Endothelial cell of umbilical vein (primary cell): ENCODE measurements at regions not wholly inside any gene's neighbourhood (a gene's known extent, or its start where the extent isn't known, plus 50 kb on each side); places are given as distances from the start of the nearest gene placed in this dataset.

Experiments
- BruUV-seq: library from RNA; stranded (reverse); fragments of 400-500 nt; replicated peaks from 2 replicates; lab custom pipeline; 2021; lab: Mats Ljungman, UMichigan
- CTCF ChIA-PET: fragments of 300-600, 350-600 bp; sonication (Branson Sonifier 250); formaldehyde crosslinking; loops from one replicate; lab custom pipeline; 2021; ENCODE audit warnings: antibody characterized with exemption, inconsistent platforms; lab: Charles Lee
- POLR2A ChIA-PET: fragments of 300-600, 350-600 bp; sonication (Branson Sonifier 250); formaldehyde crosslinking; loops from one replicate; lab custom pipeline; 2021; ENCODE audit warnings: antibody characterized with exemption, inconsistent platforms; lab: Charles Lee
- DNase-seq: peaks from one replicate; pipeline ENCODE4 v3.0.0-alpha.2; 2011; ENCODE audit warnings: low read depth, low spot score
- FAIRE-seq: peaks from 2 replicates; lab custom pipeline; 2011; peaks lifted over from hg19 to GRCh38; lab: Jason Lieb, UNC
- H2AFZ ChIP-seq: 2 replicates; pipeline ENCODE4 v1.6.0; 2012; ENCODE audit warnings: low read depth, low read length, control low read depth, inconsistent platforms
- H3K27ac ChIP-seq: 2 replicates; pipeline ENCODE4 v1.5.1; 2011; ENCODE audit warnings: low read depth, mild to moderate bottlenecking, control low read depth, low read length, moderate library complexity; ENCODE audit not compliant: insufficient read depth
- H3K27me3 ChIP-seq, 2 experiments: 2 replicates each; pipeline versions ENCODE4 v1.6.0 to v1.6.1; 2011; ENCODE audit warnings: low read length in 2 of 2, mixed read lengths in 1 of 2; ENCODE audit not compliant: control insufficient read depth in 2 of 2, insufficient read depth in 2 of 2
- H3K36me3 ChIP-seq, 2 experiments: 2 replicates in 1 of 2; 3 replicates in 1 of 2; pipeline ENCODE4 v1.5.1; 2011; ENCODE audit warnings: low read length in 2 of 2, mild to moderate bottlenecking in 1 of 2, moderate library complexity in 1 of 2; ENCODE audit not compliant: control insufficient read depth in 2 of 2, insufficient read depth in 2 of 2; ENCODE audit errors: extremely low read depth in 1 of 2
- H3K4me1 ChIP-seq: 3 replicates; pipeline ENCODE4 v1.5.1; 2011; ENCODE audit warnings: mild to moderate bottlenecking, low read length; ENCODE audit not compliant: control insufficient read depth, insufficient read depth; ENCODE audit errors: extremely low read depth
- H3K4me2 ChIP-seq: 2 replicates; pipeline ENCODE4 v1.6.1; 2011; ENCODE audit warnings: low read length, control low read depth, mixed read lengths; ENCODE audit not compliant: insufficient read depth
- H3K4me3 ChIP-seq, 3 experiments: fragments of 200-600 bp in 1 of 3; sonication (generic), shearing (Covaris generic) in 1 of 3; replicated peaks in 1 of 3; 2 replicates each; pipeline ENCODE4 v1.5.1; 2011 to 2016; ENCODE audit warnings: control low read depth in 3 of 3, low read length in 3 of 3, mild to moderate bottlenecking in 2 of 3, inconsistent platforms in 1 of 3, low read depth in 1 of 3, moderate library complexity in 1 of 3; ENCODE audit not compliant: insufficient read depth in 1 of 3
- H3K79me2 ChIP-seq: 2 replicates; pipeline ENCODE4 v1.6.0; 2012; ENCODE audit warnings: low read length, inconsistent platforms; ENCODE audit not compliant: control insufficient read depth, insufficient read depth
- H3K9ac ChIP-seq: replicated peaks from 2 replicates; pipeline ENCODE3; 2011; ENCODE audit warnings: low read length, control low read depth; ENCODE audit not compliant: insufficient read depth; ENCODE audit errors: extremely low read depth
- H3K9me1 ChIP-seq: replicated peaks from 3 replicates; pipeline ENCODE4 v1.6.0; 2011; ENCODE audit warnings: mild to moderate bottlenecking, low read length; ENCODE audit not compliant: control insufficient read depth, insufficient read depth; ENCODE audit errors: extremely low read depth
- H3K9me3 ChIP-seq: replicated peaks from 2 replicates; pipeline ENCODE4 v1.5.1; 2012; ENCODE audit warnings: low read length, inconsistent platforms; ENCODE audit not compliant: control insufficient read depth, insufficient read depth
- H4K20me1 ChIP-seq: replicated peaks from 2 replicates; pipeline ENCODE3; 2011; ENCODE audit warnings: mild to moderate bottlenecking, low read length; ENCODE audit not compliant: control insufficient read depth, insufficient read depth; ENCODE audit errors: extremely low read depth
- EZH2 ChIP-seq: IDR thresholded peaks from 2 replicates; pipeline ENCODE4 v1.6.1; 2012; ENCODE audit warnings: borderline replicate concordance, low read depth, mild to moderate bottlenecking, moderate library complexity, low read length, inconsistent platforms; ENCODE audit not compliant: severe bottlenecking
- FOS ChIP-seq: IDR thresholded peaks from 2 replicates; pipeline ENCODE4 v1.6.1; 2011; ENCODE audit warnings: mild to moderate bottlenecking, low read length, moderate library complexity, borderline replicate concordance; ENCODE audit not compliant: insufficient read depth
- GATA2 ChIP-seq: IDR thresholded peaks from 2 replicates; pipeline ENCODE4 v1.7.0; 2011; ENCODE audit warnings: low read depth, mild to moderate bottlenecking, moderate library complexity, mixed read lengths, low read length; ENCODE audit not compliant: insufficient read length, insufficient read depth
- JUN ChIP-seq: IDR thresholded peaks from 2 replicates; pipeline ENCODE4 v1.6.1; 2011; ENCODE audit warnings: borderline replicate concordance, low read depth; ENCODE audit not compliant: insufficient read length, insufficient read depth
- MAX ChIP-seq: IDR thresholded peaks from 2 replicates; pipeline ENCODE4 v1.6.1; 2011; ENCODE audit not compliant: insufficient read depth, insufficient read length
- MYC ChIP-seq: IDR thresholded peaks from one replicate; pipeline ENCODE4 v1.6.1; 2011; ENCODE audit warnings: mild to moderate bottlenecking, low read depth, low read length
- POLR2A ChIP-seq: IDR thresholded peaks from 2 replicates; pipeline ENCODE4 v1.6.1; 2012; ENCODE audit warnings: low read depth, mild to moderate bottlenecking, control low read depth, low read length
- POLR2AphosphoS5 ChIP-seq: IDR thresholded peaks from 2 replicates; pipeline ENCODE4 v1.6.1; 2012; ENCODE audit warnings: low read depth, mild to moderate bottlenecking, control low read depth, low read length, moderate library complexity; ENCODE audit not compliant: insufficient read depth
- dilution Hi-C: fragments of 300-500 bp; cut with MboI; formaldehyde crosslinking; loops from one replicate; pipeline ENCODE4 v1.15.0; 2019; ENCODE audit warnings: low sequenced_read_pairs; ENCODE audit not compliant: extremely low pct_ligation_motif_present
- intact Hi-C: fragments of 100-400 bp; cut with micrococcal nuclease; formaldehyde crosslinking; loops from one replicate; pipeline ENCODE4 v1.10.0; 2022
- TF ChIP-seq, protein P1 (sequence below), 2 donors: IDR thresholded peaks; 1 replicate in 1 of 2; 2 replicates in 1 of 2; pipeline ENCODE4 v1.5.1; 2011; ENCODE audit warnings: low read length in 2 of 2, mild to moderate bottlenecking in 2 of 2, moderate library complexity in 2 of 2, control low read depth in 1 of 2, inconsistent platforms in 1 of 2, low read depth in 1 of 2; ENCODE audit not compliant: insufficient read depth in 1 of 2; ENCODE audit errors: extremely low read depth in 1 of 2

DNA sequence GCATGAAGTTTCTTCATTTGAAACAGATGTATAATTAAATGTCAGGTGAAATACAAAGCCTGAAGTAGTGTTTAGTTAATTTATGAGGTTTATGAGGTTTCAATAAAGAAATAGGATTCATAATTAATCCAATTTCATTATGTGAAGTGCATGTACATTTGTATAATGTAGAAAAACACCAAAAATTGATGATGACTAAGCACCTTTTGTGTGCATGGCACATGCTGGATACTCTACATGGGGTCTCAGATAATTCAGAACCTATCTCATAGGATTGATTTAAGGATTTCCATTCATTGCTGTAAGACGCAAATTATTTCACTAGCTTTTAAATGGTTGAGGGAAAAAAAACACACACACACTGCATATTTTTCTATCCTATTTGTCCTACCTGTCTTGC lies 143.9 kb downstream of the ESM1 start:
- dilution Hi-C loops (no loop called here), intact Hi-C loops (loop anchor here (5.0 to 10.0 kb wide), 2 partner anchors 139 to 597 kb away; no protein-coding TSS in a partner anchor)
- DNase-seq, result no peak
- Histone ChIP-seq H3K9me1 (no peaks in the 10 kb centered on the region), H2AFZ (no peak overlapping the region), H3K9ac (no peak overlapping the region), H3K79me2 (no peaks in the 10 kb centered on the region), H3K4me3 (no peak overlapping the region), H3K4me1 (peaks cover 13% of the 10 kb centered on the region), H3K9me3 (no peaks in the 10 kb centered on the region), H3K27me3 (no peaks in the 10 kb centered on the region), H3K36me3 (no peaks in the 10 kb centered on the region), H4K20me1 (no peaks in the 10 kb centered on the region), H3K4me2 (no peak overlapping the region), H3K27ac (no peak overlapping the region)
- no TSS peak for BruUV-seq
- CTCF ChIA-PET, result no interaction called here
- TF ChIP-seq MYC (no peak), JUN (no peak), POLR2A (no peak), FOS (no peak), MAX (no peak), EZH2 (no peak), POLR2AphosphoS5 (no peak), GATA2 (no peak)
- TF ChIP-seq, protein P1, sequence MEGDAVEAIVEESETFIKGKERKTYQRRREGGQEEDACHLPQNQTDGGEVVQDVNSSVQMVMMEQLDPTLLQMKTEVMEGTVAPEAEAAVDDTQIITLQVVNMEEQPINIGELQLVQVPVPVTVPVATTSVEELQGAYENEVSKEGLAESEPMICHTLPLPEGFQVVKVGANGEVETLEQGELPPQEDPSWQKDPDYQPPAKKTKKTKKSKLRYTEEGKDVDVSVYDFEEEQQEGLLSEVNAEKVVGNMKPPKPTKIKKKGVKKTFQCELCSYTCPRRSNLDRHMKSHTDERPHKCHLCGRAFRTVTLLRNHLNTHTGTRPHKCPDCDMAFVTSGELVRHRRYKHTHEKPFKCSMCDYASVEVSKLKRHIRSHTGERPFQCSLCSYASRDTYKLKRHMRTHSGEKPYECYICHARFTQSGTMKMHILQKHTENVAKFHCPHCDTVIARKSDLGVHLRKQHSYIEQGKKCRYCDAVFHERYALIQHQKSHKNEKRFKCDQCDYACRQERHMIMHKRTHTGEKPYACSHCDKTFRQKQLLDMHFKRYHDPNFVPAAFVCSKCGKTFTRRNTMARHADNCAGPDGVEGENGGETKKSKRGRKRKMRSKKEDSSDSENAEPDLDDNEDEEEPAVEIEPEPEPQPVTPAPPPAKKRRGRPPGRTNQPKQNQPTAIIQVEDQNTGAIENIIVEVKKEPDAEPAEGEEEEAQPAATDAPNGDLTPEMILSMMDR (IDR thresholded peaks at IDR 0.05; ENCODE audit: extremely low read depth in 1 of 2, insufficient read depth in 1 of 2, low read depth in 1 of 2, low read length in 2 of 2), result no peak
- no peak for FAIRE-seq
- POLR2A ChIA-PET, result no interaction called here
